Neural cell (in vitro differentiated cells): ENCODE measurements at regions not wholly inside any gene's neighbourhood (a gene's known extent, or its start where the extent isn't known, plus 50 kb on each side); places are given as distances from the start of the nearest gene placed in this dataset.

Experiments used
- CTCF ChIP-seq: fragments of 450-650 bp; IDR thresholded peaks from 2 replicates; pipeline ENCODE4 v1.5.1; 2014; ENCODE audit warnings: antibody characterized with exemption, mild to moderate bottlenecking, moderate library complexity; ENCODE audit not compliant: poor library complexity, severe bottlenecking
- EP300 ChIP-seq: fragments of 450-650 bp; conservative IDR thresholded peaks from 2 replicates; pipeline ENCODE4 v1.6.1; 2014; ENCODE audit warnings: antibody characterized with exemption, mild to moderate bottlenecking, moderate library complexity; ENCODE audit not compliant: poor library complexity, severe bottlenecking
- EZH2 ChIP-seq: fragments of 200-600, 300-800 bp; shearing (Covaris generic), sonication (generic); IDR thresholded peaks from 2 replicates; pipeline ENCODE4 v1.6.1; 2014; ENCODE audit warnings: antibody characterized with exemption, low read length, borderline replicate concordance, mild to moderate bottlenecking; ENCODE audit not compliant: insufficient read depth, poor library complexity, severe bottlenecking
- MXI1 ChIP-seq: fragments of 450-650 bp; conservative IDR thresholded peaks from 2 replicates; pipeline ENCODE4 v1.6.1; 2014; ENCODE audit warnings: antibody characterized with exemption, mild to moderate bottlenecking; ENCODE audit not compliant: poor library complexity, severe bottlenecking
- POLR2AphosphoS5 ChIP-seq: IDR thresholded peaks from 2 replicates; pipeline ENCODE4 v1.6.1; 2012
- RAD21 ChIP-seq: fragments of 450-650 bp; conservative IDR thresholded peaks from 2 replicates; pipeline ENCODE4 v1.6.1; 2014; ENCODE audit warnings: antibody characterized with exemption, mild to moderate bottlenecking, moderate library complexity
- REST ChIP-seq: IDR thresholded peaks from 2 replicates; pipeline ENCODE4 v1.6.1; 2012; ENCODE audit warnings: borderline replicate concordance
- SMC3 ChIP-seq: fragments of 450-650 bp; conservative IDR thresholded peaks from 2 replicates; pipeline ENCODE4 v1.6.1; 2014; ENCODE audit warnings: antibody characterized with exemption, mild to moderate bottlenecking, moderate library complexity; ENCODE audit not compliant: poor library complexity
- TAF1 ChIP-seq: IDR thresholded peaks from 2 replicates; pipeline ENCODE4 v1.6.1; 2012; ENCODE audit warnings: low read depth

- TF ChIP-seq CTCF: no peak
- no peak for TF ChIP-seq REST
- TF ChIP-seq TAF1: no peak
- TF ChIP-seq EZH2: no peak
- no peak for TF ChIP-seq EP300
- no peak for TF ChIP-seq RAD21
- TF ChIP-seq POLR2AphosphoS5: no peak
- TF ChIP-seq MXI1: no peak
- TF ChIP-seq SMC3: no peak
Observed at GRCh38 chr10:10056961-10057360, 960.7 kb upstream of the CELF2 start.
